OCI-LY3 (cell line): ENCODE measurements at regions not wholly inside any gene's neighbourhood (a gene's known extent, or its start where the extent isn't known, plus 50 kb on each side); places are given as distances from the start of the nearest gene placed in this dataset.

Source experiments
- EZH2phosphoT487 ChIP-seq: fragments of 200-600 bp; shearing (Covaris generic); IDR thresholded peaks from 2 replicates; pipeline ENCODE4 v1.6.1; 2018; ENCODE audit warnings: antibody characterized with exemption, mixed run types, low read depth
- TF ChIP-seq, protein P1 (sequence below): fragments of 200-600, 300-600 bp; sonication (generic); IDR thresholded peaks from 2 replicates; pipeline ENCODE4 v1.5.1; 2014; ENCODE audit warnings: antibody characterized with exemption, low read length, low read depth

DNA sequence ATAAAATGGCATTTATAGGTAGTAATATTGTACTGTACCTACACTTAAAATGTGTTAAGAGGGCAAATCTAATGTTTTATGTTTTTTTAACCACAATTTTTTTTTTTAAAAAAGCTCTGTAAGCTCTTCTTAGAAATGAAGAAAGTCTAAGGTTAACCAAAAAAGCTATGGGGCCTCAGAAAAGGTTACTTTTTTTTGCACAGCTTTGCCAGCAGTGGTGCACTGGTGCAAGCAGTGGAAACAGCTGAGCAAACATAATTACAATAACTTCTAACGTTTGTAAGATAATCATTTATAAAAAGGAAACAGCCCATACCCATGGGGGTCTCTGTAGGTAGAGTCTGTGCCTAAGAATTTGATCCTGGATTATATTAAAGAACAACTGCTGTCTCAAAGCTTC is 85.1 kb upstream of the NID2 start:
- TF ChIP-seq, protein P1, sequence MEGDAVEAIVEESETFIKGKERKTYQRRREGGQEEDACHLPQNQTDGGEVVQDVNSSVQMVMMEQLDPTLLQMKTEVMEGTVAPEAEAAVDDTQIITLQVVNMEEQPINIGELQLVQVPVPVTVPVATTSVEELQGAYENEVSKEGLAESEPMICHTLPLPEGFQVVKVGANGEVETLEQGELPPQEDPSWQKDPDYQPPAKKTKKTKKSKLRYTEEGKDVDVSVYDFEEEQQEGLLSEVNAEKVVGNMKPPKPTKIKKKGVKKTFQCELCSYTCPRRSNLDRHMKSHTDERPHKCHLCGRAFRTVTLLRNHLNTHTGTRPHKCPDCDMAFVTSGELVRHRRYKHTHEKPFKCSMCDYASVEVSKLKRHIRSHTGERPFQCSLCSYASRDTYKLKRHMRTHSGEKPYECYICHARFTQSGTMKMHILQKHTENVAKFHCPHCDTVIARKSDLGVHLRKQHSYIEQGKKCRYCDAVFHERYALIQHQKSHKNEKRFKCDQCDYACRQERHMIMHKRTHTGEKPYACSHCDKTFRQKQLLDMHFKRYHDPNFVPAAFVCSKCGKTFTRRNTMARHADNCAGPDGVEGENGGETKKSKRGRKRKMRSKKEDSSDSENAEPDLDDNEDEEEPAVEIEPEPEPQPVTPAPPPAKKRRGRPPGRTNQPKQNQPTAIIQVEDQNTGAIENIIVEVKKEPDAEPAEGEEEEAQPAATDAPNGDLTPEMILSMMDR = no peak
- TF ChIP-seq EZH2phosphoT487 = no peak
